BJ (cell line): ENCODE measurements at regions not wholly inside any gene's neighbourhood (a gene's known extent, or its start where the extent isn't known, plus 50 kb on each side); places are given as distances from the start of the nearest gene placed in this dataset.

Source experiments
- CTCF ChIA-PET: fragments of 350-600 bp; formaldehyde crosslinking; extraction: SDS; loops from one replicate; lab custom pipeline; 2021; ENCODE audit warnings: antibody characterized with exemption, inconsistent platforms; lab: Yijun Ruan, JAX
- POLR2A ChIA-PET: fragments of 300-600 bp; sonication (Branson Sonifier 250); formaldehyde crosslinking; extraction: SDS; loops from one replicate; lab custom pipeline; 2021; ENCODE audit warnings: antibody characterized with exemption; lab: Charles Lee
- DNase-seq: peaks from one replicate; pipeline ENCODE4 v3.0.0-alpha.2; 2011; ENCODE audit warnings: low read depth
- H3K27me3 ChIP-seq: 2 replicates; pipeline ENCODE4 v1.6.0; 2011; ENCODE audit warnings: low read length; ENCODE audit not compliant: control insufficient read depth, insufficient read depth
- H3K36me3 ChIP-seq: 2 replicates; pipeline ENCODE4 v1.5.1; 2011; ENCODE audit warnings: low read length; ENCODE audit not compliant: control insufficient read depth, insufficient read depth
- H3K4me3 ChIP-seq: 2 replicates; pipeline ENCODE4 v1.5.1; 2011; ENCODE audit warnings: low read depth, mild to moderate bottlenecking, control low read depth, low read length
- TF ChIP-seq, protein P1 (sequence below): IDR thresholded peaks from 2 replicates; pipeline ENCODE4 v1.5.1; 2011; ENCODE audit warnings: low read depth, mild to moderate bottlenecking, control low read depth, inconsistent platforms, low read length, moderate library complexity; ENCODE audit not compliant: insufficient read depth

DNA sequence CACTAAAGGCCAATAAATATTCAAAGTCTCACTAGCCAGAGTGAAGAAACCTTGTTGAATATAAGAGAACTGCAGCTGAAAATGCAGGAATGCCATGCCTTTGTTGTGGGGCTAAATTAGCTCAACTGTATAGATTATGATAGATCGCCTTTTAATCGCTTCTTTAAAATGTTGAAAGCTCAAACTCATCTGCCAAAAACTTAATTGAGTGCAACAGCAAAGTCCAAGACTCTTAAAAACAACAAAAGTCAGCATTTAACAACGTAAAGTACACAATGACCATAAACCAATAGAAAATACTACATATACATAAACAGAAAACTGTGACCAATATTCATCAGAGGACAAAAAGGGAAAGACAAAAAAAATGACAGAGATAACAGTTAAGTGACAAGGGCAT lies 585.0 kb upstream of the CDH6 start:
- Histone ChIP-seq H3K27me3 (no peaks in the 10 kb centered on the region), H3K4me3 (no peak overlapping the region), H3K36me3 (no peaks in the 10 kb centered on the region)
- no peak for DNase-seq
- ChIA-PET CTCF (no interaction called here), POLR2A (no interaction called here)
- TF ChIP-seq, protein P1, sequence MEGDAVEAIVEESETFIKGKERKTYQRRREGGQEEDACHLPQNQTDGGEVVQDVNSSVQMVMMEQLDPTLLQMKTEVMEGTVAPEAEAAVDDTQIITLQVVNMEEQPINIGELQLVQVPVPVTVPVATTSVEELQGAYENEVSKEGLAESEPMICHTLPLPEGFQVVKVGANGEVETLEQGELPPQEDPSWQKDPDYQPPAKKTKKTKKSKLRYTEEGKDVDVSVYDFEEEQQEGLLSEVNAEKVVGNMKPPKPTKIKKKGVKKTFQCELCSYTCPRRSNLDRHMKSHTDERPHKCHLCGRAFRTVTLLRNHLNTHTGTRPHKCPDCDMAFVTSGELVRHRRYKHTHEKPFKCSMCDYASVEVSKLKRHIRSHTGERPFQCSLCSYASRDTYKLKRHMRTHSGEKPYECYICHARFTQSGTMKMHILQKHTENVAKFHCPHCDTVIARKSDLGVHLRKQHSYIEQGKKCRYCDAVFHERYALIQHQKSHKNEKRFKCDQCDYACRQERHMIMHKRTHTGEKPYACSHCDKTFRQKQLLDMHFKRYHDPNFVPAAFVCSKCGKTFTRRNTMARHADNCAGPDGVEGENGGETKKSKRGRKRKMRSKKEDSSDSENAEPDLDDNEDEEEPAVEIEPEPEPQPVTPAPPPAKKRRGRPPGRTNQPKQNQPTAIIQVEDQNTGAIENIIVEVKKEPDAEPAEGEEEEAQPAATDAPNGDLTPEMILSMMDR, result no peak

DNA sequence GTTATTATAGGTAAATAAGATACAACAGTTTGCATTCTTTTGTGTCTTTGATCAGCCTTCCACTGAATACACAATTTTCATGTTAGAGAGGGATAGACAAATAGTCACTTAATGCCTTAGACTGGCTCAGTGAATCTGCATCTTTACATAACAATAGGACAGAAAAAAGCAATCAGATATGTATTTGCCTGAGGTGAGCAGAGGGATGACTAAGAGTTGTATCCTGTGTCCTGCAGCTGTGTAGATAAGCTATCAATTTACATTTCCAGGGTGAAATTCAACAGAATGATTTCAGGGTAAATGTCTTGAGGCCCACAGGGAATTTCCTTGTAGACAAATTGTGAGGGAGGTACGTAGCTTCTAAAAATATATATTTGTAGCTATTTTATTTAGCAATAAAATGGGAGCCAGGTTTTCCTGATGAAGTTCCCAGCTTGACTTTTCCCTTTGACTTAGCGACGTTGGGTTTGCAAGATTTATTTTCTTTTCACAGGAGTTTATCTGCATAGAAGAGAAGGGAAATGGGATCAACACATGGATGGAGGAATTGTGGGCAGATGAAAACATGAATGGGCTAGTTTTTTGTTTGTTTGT lies 586.1 kb upstream of the CDH6 start:
- no peak overlapping the region for H3K4me3 ChIP-seq
- ChIA-PET POLR2A (no interaction called here), CTCF (no interaction called here)
- H3K36me3 ChIP-seq, result no peaks in the 10 kb centered on the region
- no peak for DNase-seq
- H3K27me3 ChIP-seq, result no peaks in the 10 kb centered on the region
- TF ChIP-seq, protein P1, result no peak

DNA sequence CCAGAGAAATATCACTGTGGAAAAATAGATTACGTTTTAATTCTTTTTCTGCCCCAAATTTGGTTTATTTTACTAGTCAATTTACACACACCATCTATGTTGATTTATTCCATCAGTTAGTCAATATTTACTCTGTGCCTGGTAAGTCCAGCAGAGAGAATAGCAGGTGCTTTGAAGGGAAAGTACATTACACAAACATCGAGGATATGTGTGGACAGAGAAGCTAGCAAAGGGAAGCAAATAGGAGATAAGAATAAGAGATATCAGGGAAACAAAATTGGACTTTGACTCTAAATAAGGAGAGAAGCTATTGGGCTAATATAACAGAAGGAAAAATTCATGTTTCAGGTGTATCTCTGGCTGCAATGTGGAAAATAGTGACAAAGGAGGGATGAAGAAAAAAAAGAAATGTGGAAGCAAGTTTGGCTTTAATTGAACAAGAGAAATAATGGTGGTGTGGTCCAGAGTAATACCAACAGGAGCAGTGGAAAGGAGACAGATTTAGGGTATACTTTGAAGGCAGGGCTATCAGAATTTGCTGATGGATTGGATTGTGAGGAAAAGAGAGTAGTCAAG lies 587.7 kb upstream of the CDH6 start:
- TF ChIP-seq, protein P1, result no peak
- POLR2A ChIA-PET, result no interaction called here

DNA sequence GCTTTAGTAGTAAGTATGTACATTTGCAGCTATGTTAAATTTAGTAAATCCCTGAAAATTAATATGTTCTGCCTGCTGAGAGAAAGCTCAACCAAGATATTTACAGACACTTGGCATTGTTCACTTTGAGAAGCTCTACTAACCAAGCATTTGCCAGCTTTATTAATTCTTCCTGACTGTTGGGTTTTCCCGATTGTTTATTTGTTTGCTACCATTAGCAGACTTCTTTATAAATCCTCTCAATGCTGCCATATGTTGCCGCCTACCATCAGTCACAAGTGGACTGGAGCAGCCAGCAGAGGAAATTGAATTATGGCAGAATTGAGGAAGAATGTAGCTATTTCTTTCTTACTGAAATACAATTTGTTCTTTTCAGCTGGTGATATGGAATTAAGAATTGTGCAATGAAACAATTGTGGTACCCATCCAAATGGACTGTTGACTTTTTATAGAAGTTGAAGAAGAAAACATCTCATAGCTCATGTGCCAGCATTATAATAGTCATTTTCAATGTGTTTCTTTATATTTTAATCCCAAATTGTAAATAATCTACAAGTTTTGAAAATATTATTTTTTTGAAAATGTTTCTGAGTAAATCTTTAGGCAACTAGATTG lies 588.7 kb upstream of the CDH6 start:
- no peaks in the 10 kb centered on the region for H3K36me3 ChIP-seq
- POLR2A ChIA-PET, result no interaction called here
- CTCF ChIA-PET, result interaction anchor here (1.1 kb wide), 1 partner anchor 8 kb away, joined by 3 read pairs; no protein-coding TSS in a partner anchor
- no peaks in the 10 kb centered on the region for H3K27me3 ChIP-seq
- DNase-seq, result no peak
- H3K4me3 ChIP-seq, result no peak overlapping the region
- TF ChIP-seq, protein P1, result no peak

More for the DNA sequence above, 587.7 kb upstream of the CDH6 start:
- Histone ChIP-seq H3K36me3 (no peaks in the 10 kb centered on the region), H3K4me3 (no peak overlapping the region), H3K27me3 (no peaks in the 10 kb centered on the region)
- no peak for DNase-seq
- CTCF ChIA-PET, result no interaction called here

DNA sequence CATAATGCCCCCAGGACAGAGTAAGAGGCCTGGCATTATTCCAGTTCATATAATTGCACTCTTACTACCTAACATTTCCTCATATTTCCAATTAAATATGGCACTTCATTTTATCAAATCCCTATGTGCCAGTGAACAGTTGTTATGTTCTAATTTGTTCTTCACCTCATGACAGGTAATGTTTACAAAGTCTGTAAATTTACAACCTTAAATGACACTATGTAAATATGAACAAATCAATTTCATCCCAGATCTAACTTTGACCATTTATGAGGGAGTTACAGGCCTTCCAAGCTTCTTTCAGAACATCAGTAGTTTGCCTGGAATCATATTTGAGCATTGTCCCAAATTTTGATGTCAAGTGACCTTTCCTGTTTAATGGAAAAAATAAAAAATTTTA lies 592.6 kb upstream of the CDH6 start:
- TF ChIP-seq, protein P1, result no peak
- DNase-seq, result no peak
- no peaks in the 10 kb centered on the region for H3K27me3 ChIP-seq
- no peaks in the 10 kb centered on the region for H3K36me3 ChIP-seq
- no peak overlapping the region for H3K4me3 ChIP-seq
- POLR2A ChIA-PET, result no interaction called here
- CTCF ChIA-PET, result no interaction called here
